HCT116 (cell line): ENCODE measurements at regions not wholly inside any gene's neighbourhood (a gene's known extent, or its start where the extent isn't known, plus 50 kb on each side); places are given as distances from the start of the nearest gene placed in this dataset.

ENCODE experiments used
- ATAC-seq: fragments of 200-7000 bp; cut with Tn5 transposase; 2 replicates; pipeline ENCODE4 v1.9.1; 2020; ENCODE audit warnings: mild to moderate bottlenecking, moderate library complexity
- BruUV-seq: library from RNA; stranded (reverse); fragments of 400-500 nt; replicated peaks from 2 replicates; lab custom pipeline; 2021; lab: Mats Ljungman, UMichigan
- CTCF ChIA-PET: fragments of 300-600 bp; sonication (Branson Sonifier 250); formaldehyde crosslinking; loops from one replicate; lab custom pipeline; 2021; ENCODE audit warnings: antibody characterized with exemption; lab: Charles Lee
- POLR2A ChIA-PET: fragments of 300-600, 350-600 bp; sonication (Branson Sonifier 250); formaldehyde crosslinking; loops from one replicate; lab custom pipeline; 2021; ENCODE audit warnings: antibody characterized with exemption; lab: Charles Lee
- RAD21 ChIA-PET, 2 experiments: fragments of 300-600 bp; sonication (Branson Sonifier 250); formaldehyde crosslinking; loops; one replicate each; lab custom pipeline; 2023; ENCODE audit warnings: low total read pairs in 2 of 2; ENCODE audit not compliant: uncharacterized antibody in 2 of 2, unreplicated experiment in 2 of 2, low non-redundant PET in 1 of 2; lab: Charles Lee
- DNase-seq: peaks from one replicate; pipeline ENCODE4 v3.0.0-alpha.2; 2010; ENCODE audit warnings: low read depth, low spot score
- H2AFZ ChIP-seq: fragments of 200-600 bp; shearing (Covaris generic), sonication (generic); 2 replicates; pipeline ENCODE4 v1.6.1; 2017; ENCODE audit warnings: low read depth, mixed run types, mixed read lengths, antibody characterized with exemption, low read length; ENCODE audit not compliant: poor library complexity, severe bottlenecking
- H3K27ac ChIP-seq: 2 replicates; pipeline ENCODE4 v1.5.1; 2012; ENCODE audit warnings: low read depth, low read length
- H3K27me3 ChIP-seq: fragments of 200-600 bp; sonication (generic); 2 replicates; pipeline ENCODE4 v1.6.1; 2016; ENCODE audit warnings: mixed run types, low read length, mixed read lengths; ENCODE audit not compliant: insufficient read depth
- H3K36me3 ChIP-seq, 2 experiments: fragments of 200-500 bp in 1 of 2; fragments of 200-600 bp in 1 of 2; sonication (Bioruptor generic) in 1 of 2; sonication (generic) in 1 of 2; 2 replicates each; pipeline versions ENCODE4 v1.5.1 to v1.6.1; 2014 to 2016; ENCODE audit warnings: low read length in 2 of 2, inconsistent platforms in 1 of 2, mixed read lengths in 1 of 2, mixed run types in 1 of 2; ENCODE audit not compliant: insufficient read depth in 2 of 2, control insufficient read depth in 1 of 2
- H3K4me1 ChIP-seq, 2 experiments: fragments of 200-600 bp in 1 of 2; sonication (generic) in 1 of 2; 2 replicates each; pipeline versions ENCODE4 v1.5.1 to v1.6.1; 2012 to 2017; ENCODE audit warnings: low read length in 2 of 2, inconsistent platforms in 1 of 2, mild to moderate bottlenecking in 1 of 2, mixed read lengths in 1 of 2, mixed run types in 1 of 2, moderate library complexity in 1 of 2; ENCODE audit not compliant: insufficient read depth in 2 of 2, control insufficient read depth in 1 of 2
- H3K4me2 ChIP-seq: fragments of 200-600 bp; sonication (generic); 2 replicates; pipeline ENCODE4 v1.6.1; 2017; ENCODE audit warnings: mixed run types, low read length, mixed read lengths
- H3K4me3 ChIP-seq, 2 experiments: fragments of 200-600 bp in 1 of 2; sonication (generic) in 1 of 2; replicated peaks in 1 of 2; 2 replicates each; pipeline ENCODE4 v1.5.1; 2011 to 2016; ENCODE audit warnings: low read length in 2 of 2, control low read depth in 1 of 2, low read depth in 1 of 2, mild to moderate bottlenecking in 1 of 2, mixed read lengths in 1 of 2, mixed run types in 1 of 2
- H3K79me2 ChIP-seq: fragments of 200-600 bp; sonication (generic); 2 replicates; pipeline ENCODE4 v1.6.1; 2017; ENCODE audit warnings: mild to moderate bottlenecking, mixed run types, low read length, moderate library complexity, mixed read lengths; ENCODE audit not compliant: insufficient read depth
- H3K9ac ChIP-seq: fragments of 200-600 bp; sonication (generic); 2 replicates; pipeline ENCODE4 v1.6.1; 2016; ENCODE audit warnings: low read length, mixed read lengths
- H3K9me2 ChIP-seq: fragments of 200-600 bp; sonication (generic), shearing (Covaris generic); 2 replicates; pipeline ENCODE4 v1.6.1; 2017; ENCODE audit warnings: mixed run types, mild to moderate bottlenecking, moderate library complexity; ENCODE audit not compliant: insufficient read depth
- H3K9me3 ChIP-seq, 2 experiments: fragments of 200-500 bp in 1 of 2; fragments of 200-600 bp in 1 of 2; sonication (Bioruptor generic) in 1 of 2; sonication (generic) in 1 of 2; 2 replicates each; pipeline ENCODE4 v1.6.1; 2014 to 2017; ENCODE audit warnings: low read length in 2 of 2, mixed read lengths in 2 of 2, inconsistent platforms in 1 of 2, low read depth in 1 of 2, mild to moderate bottlenecking in 1 of 2, mixed run types in 1 of 2, moderate library complexity in 1 of 2; ENCODE audit not compliant: control insufficient read depth in 1 of 2, insufficient read depth in 1 of 2
- H4K20me1 ChIP-seq: fragments of 200-600 bp; sonication (generic), shearing (Covaris generic); 2 replicates; pipeline ENCODE4 v1.6.1; 2017; ENCODE audit warnings: mixed run types, mild to moderate bottlenecking, moderate library complexity; ENCODE audit not compliant: insufficient read depth
- CEBPB ChIP-seq: IDR thresholded peaks from 2 replicates; pipeline ENCODE4 v1.6.1; 2012; ENCODE audit warnings: low read depth
- EGR1 ChIP-seq: IDR thresholded peaks from 2 replicates; pipeline ENCODE4 v1.6.1; 2012; ENCODE audit warnings: low read depth
- ELF1 ChIP-seq: IDR thresholded peaks from 2 replicates; pipeline ENCODE4 v1.6.1; 2012; ENCODE audit warnings: low read depth, borderline replicate concordance
- EZH2 ChIP-seq: fragments of 200-600 bp; sonication (generic); IDR thresholded peaks from 2 replicates; pipeline ENCODE4 v1.6.1; 2017; ENCODE audit warnings: antibody characterized with exemption, mixed run types
- JUND ChIP-seq: IDR thresholded peaks from 2 replicates; pipeline ENCODE4 v1.6.1; 2012
- MAX ChIP-seq: IDR thresholded peaks from 2 replicates; pipeline ENCODE4 v1.6.1; 2012
- POLR2A ChIP-seq: IDR thresholded peaks from 2 replicates; pipeline ENCODE4 v1.7.0; 2011; ENCODE audit warnings: borderline replicate concordance; ENCODE audit not compliant: insufficient read depth, insufficient read length; ENCODE audit errors: extremely low read depth
- POLR2AphosphoS5 ChIP-seq: IDR thresholded peaks from 2 replicates; pipeline ENCODE4 v1.6.1; 2011; ENCODE audit warnings: mild to moderate bottlenecking, low read depth, low read length, moderate library complexity
- RAD21 ChIP-seq: IDR thresholded peaks from 2 replicates; pipeline ENCODE4 v1.6.1; 2012; ENCODE audit warnings: low read depth, mild to moderate bottlenecking
- SP1 ChIP-seq: IDR thresholded peaks from 2 replicates; pipeline ENCODE4 v1.6.1; 2012; ENCODE audit warnings: low read depth
- SRF ChIP-seq: IDR thresholded peaks from 2 replicates; pipeline ENCODE4 v1.6.1; 2012; ENCODE audit warnings: low read depth
- TCF7L2 ChIP-seq: IDR thresholded peaks from 2 replicates; pipeline ENCODE4 v1.7.0; 2011; ENCODE audit warnings: borderline replicate concordance, inconsistent platforms; ENCODE audit not compliant: insufficient read depth, insufficient read length; ENCODE audit errors: extremely low read depth
- ZBTB33 ChIP-seq: IDR thresholded peaks from 2 replicates; pipeline ENCODE4 v1.6.1; 2011; ENCODE audit warnings: mild to moderate bottlenecking, low read length, moderate library complexity; ENCODE audit not compliant: insufficient replicate concordance; ENCODE audit errors: extremely low read depth
- ZNF274 ChIP-seq: fragments of 200-500 bp; sonication (Bioruptor generic); IDR thresholded peaks from 2 replicates; pipeline ENCODE4 v1.6.1; 2014; ENCODE audit warnings: mild to moderate bottlenecking, low read depth, low read length, inconsistent platforms
- intact Hi-C: fragments of 100-400 bp; cut with micrococcal nuclease; formaldehyde crosslinking; loops from 2 replicates; pipeline ENCODE4 v1.10.0; 2022

GRCh38 chr21:39065917-39066316 lies 117.3 kb downstream of the PSMG1 start:
- intact Hi-C loops, result no loop called here
- Histone ChIP-seq H3K27me3 (no peaks in the 10 kb centered on the region), H3K9ac (no peak overlapping the region), H3K79me2 (no peaks in the 10 kb centered on the region), H3K27ac (no peak overlapping the region), H3K4me2 (no peak overlapping the region), H2AFZ (no peak overlapping the region), H4K20me1 (no peaks in the 10 kb centered on the region), H3K9me3 (no peaks in the 10 kb centered on the region), H3K4me1 (no peaks in the 10 kb centered on the region), H3K36me3 (no peaks in the 10 kb centered on the region), H3K4me3 (no peak overlapping the region), H3K9me2 (no peaks in the 10 kb centered on the region)
- BruUV-seq, result no TSS peak
- TF ChIP-seq TCF7L2, result no peak
- no peak for TF ChIP-seq RAD21
- no peak for TF ChIP-seq SP1
- TF ChIP-seq CEBPB, result no peak
- no peak for TF ChIP-seq SRF
- no peak for TF ChIP-seq POLR2AphosphoS5
- no peak for TF ChIP-seq MAX
- no peak for TF ChIP-seq ELF1
- TF ChIP-seq ZNF274, result no peak
- no peak for TF ChIP-seq ZBTB33
- TF ChIP-seq EZH2, result no peak
- TF ChIP-seq JUND, result no peak
- TF ChIP-seq POLR2A, result no peak
- TF ChIP-seq EGR1, result no peak
- ChIA-PET RAD21 (no interaction called here), CTCF (no interaction called here), POLR2A (no interaction called here)
- no peak for ATAC-seq
- no peak for DNase-seq
